ENCODE measurements at regions not wholly inside any gene's neighbourhood (a gene's known extent, or its start where the extent isn't known, plus 50 kb on each side); places are given as distances from the start of the nearest gene placed in this dataset.

GRCh38 chr1:221884821-221885220 lies 142.9 kb upstream of the DUSP10 start:
- no peak for TF ChIP-seq EZH2 (IDR thresholded peaks at IDR 0.05; ENCODE audit: insufficient read depth, poor library complexity, severe bottlenecking)
- TF ChIP-seq EZH2phosphoT487 (IDR thresholded peaks at IDR 0.05; ENCODE audit: insufficient read depth, low read depth): no peak

Measured in GM23248 (cell line).